Panc1 (cell line): ENCODE measurements at regions not wholly inside any gene's neighbourhood (a gene's known extent, or its start where the extent isn't known, plus 50 kb on each side); places are given as distances from the start of the nearest gene placed in this dataset.

Experiments
- CTCF ChIP-seq: fragments of 450-650 bp; IDR thresholded peaks from 2 replicates; pipeline ENCODE4 v1.5.1; 2017; ENCODE audit warnings: mild to moderate bottlenecking
- POLR2AphosphoS5 ChIP-seq: IDR thresholded peaks from 2 replicates; pipeline ENCODE4 v1.6.1; 2012; ENCODE audit warnings: mild to moderate bottlenecking, low read depth, low read length, moderate library complexity
- REST ChIP-seq, 2 experiments: IDR thresholded peaks; 2 replicates each; pipeline ENCODE4 v1.6.1; 2011 to 2012; ENCODE audit warnings: low read depth in 2 of 2, control low read depth in 1 of 2, low read length in 1 of 2, mild to moderate bottlenecking in 1 of 2, moderate library complexity in 1 of 2; ENCODE audit not compliant: insufficient read depth in 1 of 2
- TCF7L2 ChIP-seq: IDR thresholded peaks from 2 replicates; pipeline ENCODE4 v1.6.1; 2011; ENCODE audit warnings: mild to moderate bottlenecking, low read depth, low read length, inconsistent platforms

GRCh38 chr4:7136351-7136750 lies 56.0 kb upstream of the SORCS2 start:
- TF ChIP-seq POLR2AphosphoS5 (no peak), CTCF (no peak), REST (IDR thresholded peaks at IDR 0.05; ENCODE audit: insufficient read depth in 1 of 2, low read depth in 2 of 2, low read length in 1 of 2) (no peak), TCF7L2 (no peak)
